ENCODE measurements at regions not wholly inside any gene's neighbourhood (a gene's known extent, or its start where the extent isn't known, plus 50 kb on each side); places are given as distances from the start of the nearest gene placed in this dataset.

DNA sequence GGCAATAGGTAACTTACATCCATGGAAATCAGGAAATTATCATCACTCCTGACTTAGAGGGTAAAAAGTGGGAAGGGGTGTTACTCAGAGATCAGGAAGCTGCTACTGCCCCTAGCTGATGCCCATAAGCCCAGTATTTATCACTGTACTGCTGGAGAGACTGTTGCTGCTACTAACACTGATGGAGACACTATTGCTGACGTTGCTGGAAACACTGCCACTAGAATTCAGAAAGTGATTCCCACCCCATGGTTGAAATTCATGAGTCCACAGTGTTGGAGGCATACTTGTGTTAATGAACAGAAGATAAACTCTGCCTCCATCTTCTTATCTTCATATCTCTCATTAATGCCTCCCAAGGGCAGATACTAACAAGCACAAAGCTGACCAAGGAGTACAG is 97.6 kb downstream of the MTX3 start:
- Histone ChIP-seq H3K14ac (ENCODE audit: insufficient read length) (no peak overlapping the region), H3K27me3 (replicated peaks in 1 of 4; ENCODE audit: control insufficient read depth in 3 of 4, extremely low read depth in 1 of 4, insufficient read depth in 3 of 4, low read length in 3 of 4) (no peaks in the 10 kb centered on the region), H3K4me2 (ENCODE audit: insufficient read depth in 1 of 2, low read depth in 2 of 2, low read length in 2 of 2) (no peak overlapping the region), H3K27ac (ENCODE audit: low read depth, low read length) (no peak overlapping the region), H3K9me3 (ENCODE audit: insufficient read depth in 2 of 2, low read depth in 1 of 2, low read length in 1 of 2) (peaks cover 6 to 7% of the 10 kb centered on the region in 2 experiments; a peak in 2 of 4 replicates), H3K4me1 (replicated peaks in 1 of 4; ENCODE audit: control insufficient read depth in 3 of 4, insufficient read depth in 4 of 4, low read length in 3 of 4) (no peaks in the 10 kb centered on the region), H3K23ac (ENCODE audit: insufficient read length) (no peak overlapping the region), H4K91ac (replicated peaks; ENCODE audit: insufficient read length, low read length) (no peak overlapping the region), H4K8ac (ENCODE audit: extremely low read depth, insufficient read depth, low read length) (no peak overlapping the region), H3K18ac (ENCODE audit: extremely low read depth, low read length) (no peak overlapping the region), H2BK12ac (ENCODE audit: low read depth, low read length) (no peak overlapping the region), H2BK15ac (ENCODE audit: low read length) (no peak overlapping the region), H3K36me3 (ENCODE audit: control insufficient read depth in 2 of 4, insufficient read depth in 4 of 4, low read length in 3 of 4) (no peaks in the 10 kb centered on the region), H2AFZ (ENCODE audit: low read length) (no peak overlapping the region), H3K4ac (replicated peaks; ENCODE audit: insufficient read length, low read depth, low read length) (no peak overlapping the region), H3K56ac (replicated peaks; ENCODE audit: insufficient read length, low read depth, low read length) (no peak overlapping the region), H3K23me2 (ENCODE audit: low read depth, low read length) (no peaks in the 10 kb centered on the region; the same call in 1 of the 2 replicates), H4K20me1 (replicated peaks in 1 of 2; ENCODE audit: control insufficient read depth in 1 of 2, insufficient read depth in 2 of 2, low read length in 2 of 2) (no peaks in the 10 kb centered on the region), H4K5ac (ENCODE audit: insufficient read length, low read depth, low read length) (no peak overlapping the region), H2AK5ac (ENCODE audit: low read depth, low read length) (no peak overlapping the region), H3K79me2 (ENCODE audit: control insufficient read depth in 1 of 2, insufficient read depth in 2 of 2, low read length in 2 of 2) (no peaks in the 10 kb centered on the region), H3K9ac (replicated peaks in 1 of 4; ENCODE audit: extremely low read depth in 1 of 4, low read depth in 3 of 4, low read length in 3 of 4) (no peak overlapping the region), H2BK20ac (ENCODE audit: low read length) (no peak overlapping the region), H2BK120ac (replicated peaks; ENCODE audit: low read depth, low read length) (no peak overlapping the region), H2BK5ac (ENCODE audit: low read depth, low read length) (no peak overlapping the region), H3K79me1 (ENCODE audit: low read depth, low read length) (no peaks in the 10 kb centered on the region), H3K4me3 (ENCODE audit: extremely low read depth in 1 of 4, insufficient read depth in 2 of 4, low read depth in 3 of 4, low read length in 4 of 4) (no peak overlapping the region)
- 88% methylated on average over 1 of the region's 1 CpG; no CpG with 5 or more reads in 1 of the 2 experiments for WGBS, 2 experiments (ENCODE audit: extremely low coverage in 1 of 2, insufficient coverage in 1 of 2, insufficient read length in 1 of 2, insufficient replicate concordance in 2 of 2, low coverage in 1 of 2, low lambda C conversion rate in 2 of 2, missing lambda C conversion rate in 1 of 2)
- no peak for FAIRE-seq
- ChIA-PET CTCF (ENCODE audit: partially characterized antibody) (interaction anchor here (1.4 kb wide), 2 partner anchors 12 to 191 kb away, joined by 3 to 6 read pairs; no protein-coding TSS in a partner anchor), POLR2A (ENCODE audit: partially characterized antibody) (no interaction called here)
- no peak for TF ChIP-seq CREB1 (IDR thresholded peaks at IDR 0.05)
- no peak for TF ChIP-seq RFX5 (IDR thresholded peaks at IDR 0.05; ENCODE audit: borderline replicate concordance, low read depth, low read length)
- TF ChIP-seq NANOG (IDR thresholded peaks at IDR 0.05; ENCODE audit: insufficient read depth, low read depth, low read length, poor library complexity, severe bottlenecking), result no peak
- TF ChIP-seq, protein P1, sequence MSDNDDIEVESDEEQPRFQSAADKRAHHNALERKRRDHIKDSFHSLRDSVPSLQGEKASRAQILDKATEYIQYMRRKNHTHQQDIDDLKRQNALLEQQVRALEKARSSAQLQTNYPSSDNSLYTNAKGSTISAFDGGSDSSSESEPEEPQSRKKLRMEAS (IDR thresholded peaks at IDR 0.05), result no peak
- no peak for TF ChIP-seq TBP (IDR thresholded peaks at IDR 0.05; ENCODE audit: low read depth, low read length)
- TF ChIP-seq BACH1 (IDR thresholded peaks at IDR 0.05; ENCODE audit: low read length), result no peak
- no peak for TF ChIP-seq KDM5A (IDR thresholded peaks at IDR 0.05; ENCODE audit: low read length)
- no peak for TF ChIP-seq POLR2AphosphoS5 (IDR thresholded peaks at IDR 0.05; ENCODE audit: low read depth, low read length)
- TF ChIP-seq CEBPB (IDR thresholded peaks at IDR 0.05; ENCODE audit: low read depth, low read length), result no peak
- TF ChIP-seq, protein P2, sequence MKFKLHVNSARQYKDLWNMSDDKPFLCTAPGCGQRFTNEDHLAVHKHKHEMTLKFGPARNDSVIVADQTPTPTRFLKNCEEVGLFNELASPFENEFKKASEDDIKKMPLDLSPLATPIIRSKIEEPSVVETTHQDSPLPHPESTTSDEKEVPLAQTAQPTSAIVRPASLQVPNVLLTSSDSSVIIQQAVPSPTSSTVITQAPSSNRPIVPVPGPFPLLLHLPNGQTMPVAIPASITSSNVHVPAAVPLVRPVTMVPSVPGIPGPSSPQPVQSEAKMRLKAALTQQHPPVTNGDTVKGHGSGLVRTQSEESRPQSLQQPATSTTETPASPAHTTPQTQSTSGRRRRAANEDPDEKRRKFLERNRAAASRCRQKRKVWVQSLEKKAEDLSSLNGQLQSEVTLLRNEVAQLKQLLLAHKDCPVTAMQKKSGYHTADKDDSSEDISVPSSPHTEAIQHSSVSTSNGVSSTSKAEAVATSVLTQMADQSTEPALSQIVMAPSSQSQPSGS (IDR thresholded peaks at IDR 0.05; ENCODE audit: low read length), result no peak
- no peak for TF ChIP-seq SP2 (IDR thresholded peaks at IDR 0.05; ENCODE audit: low read length)
- TF ChIP-seq ZNF274 (IDR thresholded peaks at IDR 0.05; ENCODE audit: borderline replicate concordance, extremely low read depth, low read length), result no peak
- no peak for TF ChIP-seq RAD21 (IDR thresholded peaks at IDR 0.05 in 1 of 2, conservative IDR thresholded peaks at IDR 0.05 in 1 of 2; ENCODE audit: low read depth in 2 of 2, low read length in 2 of 2)
- no peak for TF ChIP-seq CBX5 (IDR thresholded peaks at IDR 0.05; ENCODE audit: low read depth, low read length)
- no peak for DNase-seq (ENCODE audit: low read depth in 1 of 2, low spot score in 2 of 2)
